GM12865 (cell line): ENCODE measurements at regions not wholly inside any gene's neighbourhood (a gene's known extent, or its start where the extent isn't known, plus 50 kb on each side); places are given as distances from the start of the nearest gene placed in this dataset.
A peak's percentile ranks its signal among the peaks of the same experiment; 100 is the strongest.

Source experiments
- DNase-seq: peaks from one replicate; pipeline ENCODE4 v3.0.0; 2010; ENCODE audit warnings: low read depth
- H3K4me3 ChIP-seq: 2 replicates; pipeline ENCODE4 v1.5.1; 2011; ENCODE audit warnings: mild to moderate bottlenecking, low read depth, low read length, control low read depth
- CTCF ChIP-seq: IDR thresholded peaks from 2 replicates; pipeline ENCODE4 v1.5.1; 2011; ENCODE audit warnings: low read length, control low read depth, low read depth, inconsistent platforms; ENCODE audit not compliant: insufficient read depth; ENCODE audit errors: missing control alignments

GRCh38 chr5:128662997-128663396 is 125.0 kb upstream of the FBN2 start:
- no peak for TF ChIP-seq CTCF
- DNase-seq = no peak
- H3K4me3 ChIP-seq = no peak overlapping the region

- no peak for TF ChIP-seq CTCF
Observed at GRCh38 chr5:128665747-128666355, 127.8 kb upstream of the FBN2 start.

GRCh38 chr5:128667152-128667551 is 129.1 kb upstream of the FBN2 start:
- TF ChIP-seq CTCF = no peak
- peak; percentile 12 for DNase-seq
- H3K4me3 ChIP-seq = no peak overlapping the region

More at GRCh38 chr5:128665747-128666355, 127.8 kb upstream of the FBN2 start:
- no peak for DNase-seq
- H3K4me3 ChIP-seq = no peak overlapping the region

GRCh38 chr5:128667751-128668150 is 129.7 kb upstream of the FBN2 start:
- no peak overlapping the region for H3K4me3 ChIP-seq
- TF ChIP-seq CTCF = no peak
- no peak for DNase-seq

- H3K4me3 ChIP-seq = no peak overlapping the region
- DNase-seq = no peak
- no peak for TF ChIP-seq CTCF
Observed at GRCh38 chr5:128668921-128669320, 130.9 kb upstream of the FBN2 start.

GRCh38 chr5:128669803-128670202 is 131.8 kb upstream of the FBN2 start:
- no peak overlapping the region for H3K4me3 ChIP-seq
- DNase-seq = peak; percentile 16
- TF ChIP-seq CTCF = no peak

- DNase-seq = no peak
- no peak for TF ChIP-seq CTCF
- H3K4me3 ChIP-seq = no peak overlapping the region
Observed at GRCh38 chr5:128671943-128672342, 133.9 kb upstream of the FBN2 start.
